ENCODE measurements at regions not wholly inside any gene's neighbourhood (a gene's known extent, or its start where the extent isn't known, plus 50 kb on each side); places are given as distances from the start of the nearest gene placed in this dataset.

DNA sequence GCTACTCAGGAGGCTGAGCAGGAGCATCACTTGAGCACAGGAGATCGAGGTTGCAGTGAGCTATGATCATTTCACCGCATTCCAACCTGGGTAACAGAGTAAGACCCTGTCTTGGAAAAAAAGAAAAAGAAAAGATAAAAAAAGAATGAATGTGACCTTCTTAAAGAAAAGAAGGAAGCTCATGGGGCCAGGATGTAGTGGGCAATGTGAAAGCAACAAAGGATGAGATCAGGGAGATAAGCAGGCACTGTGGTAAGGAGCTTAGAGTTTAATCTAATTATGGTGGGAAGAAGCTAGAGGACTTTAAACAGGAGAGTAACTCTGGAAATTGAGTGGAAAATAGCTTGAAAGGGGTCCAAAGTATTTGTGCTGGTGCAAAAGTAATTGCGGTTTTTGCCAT, 231.6 kb upstream of the UBE2E2 start:
- DNase-seq, result no peak

GRCh38 chr3:22977042-22977441, 226.1 kb upstream of the UBE2E2 start:
- DNase-seq, result no peak

GRCh38 chr3:22977650-22978289, 225.4 kb upstream of the UBE2E2 start:
- DNase-seq, result no peak

GRCh38 chr3:22979581-22979980, 223.5 kb upstream of the UBE2E2 start:
- no peak for DNase-seq

GRCh38 chr3:22980346-22980745, 222.8 kb upstream of the UBE2E2 start:
- no peak for DNase-seq

DNA sequence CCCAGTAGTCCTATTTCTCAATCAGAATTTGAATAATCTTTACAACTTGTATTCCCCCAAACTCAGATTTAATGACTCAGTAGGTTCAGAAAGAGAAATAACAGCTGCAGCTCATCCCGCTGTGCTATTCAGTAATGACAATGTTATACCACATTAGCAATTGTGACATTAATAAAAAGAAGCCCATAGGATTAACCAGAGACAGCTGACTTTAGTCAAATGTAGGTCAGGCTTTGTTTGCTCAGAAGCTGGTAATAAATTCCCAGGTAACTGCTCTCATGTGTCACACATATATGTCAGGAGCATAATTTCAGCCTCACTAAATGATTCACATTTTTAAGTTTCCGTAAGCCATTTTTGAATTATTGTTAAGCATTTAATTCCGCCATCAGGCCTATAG, 222.0 kb upstream of the UBE2E2 start:
- no peak for DNase-seq

GRCh38 chr3:22981861-22982260, 221.3 kb upstream of the UBE2E2 start:
- DNase-seq, result no peak

DNA sequence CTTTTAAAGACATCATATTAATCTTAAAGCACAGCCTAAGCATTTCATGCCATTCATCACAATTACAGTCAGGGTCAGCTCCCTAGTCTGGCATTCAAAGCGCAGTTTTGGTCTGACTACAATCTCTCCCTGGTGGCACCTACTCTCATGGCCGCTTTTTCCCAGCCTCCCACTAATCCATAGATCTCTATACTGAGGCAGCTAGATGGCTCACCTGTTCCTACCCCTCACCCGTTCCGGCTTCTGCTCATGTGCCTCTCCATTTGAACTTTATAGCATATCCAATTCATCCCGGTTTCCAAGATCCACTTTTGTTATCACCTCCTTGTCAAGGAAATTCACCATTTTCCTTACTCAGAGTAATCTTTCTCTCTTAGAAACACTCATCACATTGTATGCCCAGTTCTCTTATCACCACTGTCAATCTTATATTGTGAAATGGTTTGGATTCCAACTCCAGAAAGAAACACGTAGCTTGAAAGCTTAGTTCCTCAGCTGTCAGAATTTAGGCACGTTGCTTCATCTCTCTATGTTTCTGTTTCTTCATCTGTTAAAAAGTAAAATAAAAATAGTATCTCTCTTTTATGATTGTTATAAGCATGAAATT, 220.0 kb upstream of the UBE2E2 start:
- DNase-seq, result no peak

DNA sequence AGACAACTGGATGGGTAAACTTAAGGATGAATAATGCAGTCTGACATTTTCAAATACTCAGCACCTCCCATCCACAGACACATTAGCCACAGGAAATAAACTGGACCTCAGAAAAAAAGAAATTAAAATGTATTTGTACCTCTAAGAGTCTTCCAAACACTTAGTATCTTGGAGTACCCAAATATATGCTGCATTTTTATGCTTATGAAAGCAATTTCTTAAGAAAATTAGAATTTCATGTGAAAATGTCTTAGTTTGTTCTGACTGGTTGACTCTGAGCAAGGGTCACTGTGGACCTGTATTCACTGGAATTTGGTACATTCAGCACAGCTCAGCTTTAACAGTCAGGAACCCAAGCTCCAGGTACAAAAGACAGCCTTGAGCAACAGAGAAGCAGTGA, 216.2 kb upstream of the UBE2E2 start:
- no peak for DNase-seq

DNA sequence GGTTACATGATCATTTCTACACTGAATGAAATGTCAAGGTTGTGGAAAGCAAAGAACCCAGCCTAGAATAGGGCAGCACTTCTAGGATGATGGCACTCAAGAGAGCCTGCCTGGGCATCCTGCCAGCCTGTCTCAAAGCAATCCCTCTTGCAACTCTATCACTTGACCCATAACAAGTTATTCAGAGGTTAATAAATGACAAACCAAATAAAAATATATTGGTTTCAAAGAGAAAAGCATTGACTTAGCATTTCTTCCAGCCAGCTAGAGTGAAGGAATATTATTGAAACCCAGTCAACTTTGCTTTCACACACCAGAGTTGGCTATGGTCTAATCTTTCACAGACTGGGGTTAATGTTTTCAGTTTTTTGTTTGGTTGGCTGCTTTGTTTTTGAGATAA, 214.6 kb upstream of the UBE2E2 start:
- no peak for DNase-seq

DNA sequence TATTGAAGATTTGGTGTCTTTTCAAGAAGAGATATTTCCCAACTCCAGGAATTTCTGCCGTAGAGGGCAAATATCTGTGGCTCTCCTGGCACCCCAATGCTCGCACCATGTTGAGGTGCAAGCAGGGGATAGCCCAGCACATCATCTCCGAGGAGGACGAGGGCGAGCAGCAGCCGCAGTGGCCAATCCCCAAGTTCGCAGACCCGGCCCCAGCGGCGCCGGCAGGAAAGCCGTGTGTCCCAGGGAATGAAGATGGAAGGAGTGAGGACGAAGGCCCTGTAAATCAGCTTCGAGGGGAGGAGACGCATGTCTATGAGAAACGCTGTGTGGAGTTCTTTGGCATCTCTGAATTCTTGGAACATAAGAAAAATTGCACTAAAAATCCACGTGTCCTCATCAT, 213.4 kb upstream of the UBE2E2 start:
- DNase-seq, result no peak

GRCh38 chr3:22990291-22991200, 212.6 kb upstream of the UBE2E2 start:
- DNase-seq, result no peak

GRCh38 chr3:22994781-22995180, 208.3 kb upstream of the UBE2E2 start:
- DNase-seq, result no peak

GRCh38 chr3:22996920-22997571, 206.1 kb upstream of the UBE2E2 start:
- no peak for DNase-seq

- DNase-seq, result no peak
Observed at GRCh38 chr3:23000371-23000770, 202.8 kb upstream of the UBE2E2 start.

GRCh38 chr3:23002151-23002550, 201.0 kb upstream of the UBE2E2 start:
- no peak for DNase-seq

- no peak for DNase-seq
Observed at GRCh38 chr3:23002836-23003732, 200.0 kb upstream of the UBE2E2 start.

- no peak for DNase-seq
Observed at GRCh38 chr3:23003733-23004046, 199.4 kb upstream of the UBE2E2 start.

DNA sequence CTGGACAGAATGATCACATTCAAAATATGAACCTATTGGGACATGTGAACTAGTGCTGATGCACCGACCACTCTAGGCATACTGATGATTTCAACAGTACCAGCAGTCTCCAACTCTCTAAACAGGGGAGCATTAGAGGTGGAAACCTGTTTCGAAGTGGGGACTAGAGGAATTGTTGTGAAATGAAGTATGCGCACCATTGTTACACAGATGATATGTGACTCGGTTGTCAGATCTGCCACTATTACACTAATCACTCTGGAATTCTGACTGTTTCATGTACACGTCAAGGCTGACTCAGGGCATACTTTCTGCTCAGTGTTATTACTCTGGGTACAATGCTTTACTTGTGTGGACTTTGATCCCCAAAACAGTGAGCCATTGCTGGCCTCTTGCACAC, 198.2 kb upstream of the UBE2E2 start:
- DNase-seq, result no peak

DNA sequence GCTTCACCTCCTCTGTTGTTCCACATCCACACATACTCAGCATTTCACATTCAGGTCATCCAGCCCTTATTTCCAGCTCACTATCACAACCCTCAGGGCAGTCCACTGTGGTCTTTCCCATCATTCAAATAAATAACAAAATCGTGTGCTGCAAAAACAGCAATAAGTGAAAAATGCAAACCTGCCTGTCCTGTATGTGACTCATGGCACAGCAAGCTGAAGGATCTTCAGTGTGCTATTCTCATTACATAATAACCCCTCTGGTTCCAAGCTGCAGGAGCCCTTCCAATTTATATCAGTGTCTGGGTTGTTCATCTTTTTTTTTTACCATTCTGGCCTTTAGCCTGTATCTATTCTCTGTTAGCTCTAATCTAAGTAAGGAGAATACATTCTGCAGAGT, 185.3 kb upstream of the UBE2E2 start:
- DNase-seq, result no peak

- DNase-seq, result no peak
Observed at GRCh38 chr3:23019596-23020300, 183.4 kb upstream of the UBE2E2 start.

DNA sequence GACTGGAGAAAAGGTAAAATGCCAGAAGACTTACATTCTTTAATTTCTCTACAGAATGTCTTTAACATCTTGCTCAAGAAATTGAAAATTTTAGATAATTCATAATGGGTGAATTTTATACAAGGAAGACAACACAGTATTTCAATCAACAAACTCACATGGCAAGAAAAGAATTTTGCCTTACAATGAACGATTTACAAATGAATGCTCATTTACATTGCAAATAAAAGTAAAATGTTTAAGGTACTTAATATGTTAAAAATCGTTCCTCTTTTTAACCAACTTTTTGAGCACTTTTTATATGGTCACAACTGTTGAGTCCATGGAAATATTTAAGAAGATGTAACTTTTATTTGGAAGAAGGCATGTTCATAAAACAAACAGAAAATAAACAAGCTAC, 174.8 kb upstream of the UBE2E2 start:
- DNase-seq, result no peak
